ENCODE measurements at regions not wholly inside any gene's neighbourhood (a gene's known extent, or its start where the extent isn't known, plus 50 kb on each side); places are given as distances from the start of the nearest gene placed in this dataset.

DNA sequence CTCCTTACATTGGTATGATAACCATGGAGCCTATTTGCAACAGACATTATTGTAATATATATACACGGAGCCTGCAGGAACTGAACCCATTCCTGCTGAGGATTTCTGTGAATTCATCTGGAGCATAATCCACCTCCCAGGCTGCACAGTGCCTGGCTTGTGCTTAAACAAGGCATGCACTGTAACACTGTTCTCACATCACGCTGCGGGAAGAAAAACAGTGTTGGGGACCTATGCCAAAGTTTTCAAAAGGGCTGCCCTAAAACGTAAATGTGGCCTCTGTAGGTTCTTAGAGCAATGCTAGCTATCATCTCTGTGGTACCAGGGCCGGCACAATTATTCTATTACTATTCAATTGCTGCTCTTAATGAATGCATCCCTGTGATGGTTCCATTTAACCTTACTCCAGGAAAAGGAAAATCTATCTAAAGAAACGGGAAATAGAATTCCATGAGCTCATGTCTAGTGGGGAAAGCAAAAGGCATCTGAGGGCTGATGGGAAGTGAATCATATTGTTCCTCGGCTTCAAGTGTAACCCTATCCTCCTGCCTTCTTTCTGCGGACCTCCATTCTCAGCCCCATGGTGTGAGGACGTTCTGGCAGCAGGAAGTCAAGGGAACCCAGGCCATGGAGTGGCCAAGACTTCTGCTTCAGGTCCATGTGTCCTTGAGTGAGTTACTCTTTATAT is 525.5 kb downstream of the SOX6 start:
- no peak for TF ChIP-seq CTCF (conservative IDR thresholded peaks at IDR 0.05; ENCODE audit: low read depth, low read length)
- no peak for TF ChIP-seq EZH2 (IDR thresholded peaks at IDR 0.05; ENCODE audit: borderline replicate concordance, low read depth, low read length, poor library complexity, severe bottlenecking)
